GM23338 (cell line): ENCODE measurements at regions not wholly inside any gene's neighbourhood (a gene's known extent, or its start where the extent isn't known, plus 50 kb on each side); places are given as distances from the start of the nearest gene placed in this dataset.

ENCODE experiments used
- EZH2 ChIP-seq: fragments of 200-600 bp; sonication (generic); IDR thresholded peaks from one replicate; pipeline ENCODE4 v1.8.0; 2017; ENCODE audit warnings: antibody characterized with exemption, mild to moderate bottlenecking, low read depth; ENCODE audit not compliant: unreplicated experiment
- TF ChIP-seq, protein P1 (sequence below), 2 experiments: fragments of 200-600 bp in 1 of 2; sonication (generic) in 1 of 2; conservative IDR thresholded peaks; 2 replicates each; pipeline versions ENCODE4 v1.5.1 to v1.6.1; 2016 to 2017; ENCODE audit warnings: antibody characterized with exemption in 2 of 2, low read depth in 2 of 2, mild to moderate bottlenecking in 2 of 2, moderate library complexity in 1 of 2

DNA sequence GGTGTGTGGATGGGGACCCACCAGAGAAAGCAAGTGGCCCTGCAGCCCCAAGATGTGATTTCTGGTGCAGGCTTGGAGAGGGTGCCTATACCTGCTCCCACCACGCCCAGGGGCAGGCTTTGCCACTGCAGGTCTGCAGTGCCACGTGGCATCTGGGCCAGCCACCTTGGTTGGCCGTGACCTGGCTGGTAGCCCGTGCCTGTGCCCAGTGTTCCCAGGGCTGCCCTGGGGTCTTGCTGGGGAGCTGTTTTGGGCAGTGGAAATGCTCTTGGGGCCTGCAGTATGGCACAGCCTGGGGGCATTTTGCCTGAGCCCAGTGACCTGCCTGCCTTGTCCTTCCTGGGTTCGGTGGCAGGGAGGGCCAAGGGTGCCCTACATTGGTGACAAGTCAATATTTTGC is 203.4 kb downstream of the UBE3A start:
- TF ChIP-seq, protein P1, sequence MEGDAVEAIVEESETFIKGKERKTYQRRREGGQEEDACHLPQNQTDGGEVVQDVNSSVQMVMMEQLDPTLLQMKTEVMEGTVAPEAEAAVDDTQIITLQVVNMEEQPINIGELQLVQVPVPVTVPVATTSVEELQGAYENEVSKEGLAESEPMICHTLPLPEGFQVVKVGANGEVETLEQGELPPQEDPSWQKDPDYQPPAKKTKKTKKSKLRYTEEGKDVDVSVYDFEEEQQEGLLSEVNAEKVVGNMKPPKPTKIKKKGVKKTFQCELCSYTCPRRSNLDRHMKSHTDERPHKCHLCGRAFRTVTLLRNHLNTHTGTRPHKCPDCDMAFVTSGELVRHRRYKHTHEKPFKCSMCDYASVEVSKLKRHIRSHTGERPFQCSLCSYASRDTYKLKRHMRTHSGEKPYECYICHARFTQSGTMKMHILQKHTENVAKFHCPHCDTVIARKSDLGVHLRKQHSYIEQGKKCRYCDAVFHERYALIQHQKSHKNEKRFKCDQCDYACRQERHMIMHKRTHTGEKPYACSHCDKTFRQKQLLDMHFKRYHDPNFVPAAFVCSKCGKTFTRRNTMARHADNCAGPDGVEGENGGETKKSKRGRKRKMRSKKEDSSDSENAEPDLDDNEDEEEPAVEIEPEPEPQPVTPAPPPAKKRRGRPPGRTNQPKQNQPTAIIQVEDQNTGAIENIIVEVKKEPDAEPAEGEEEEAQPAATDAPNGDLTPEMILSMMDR (conservative IDR thresholded peaks at IDR 0.05; ENCODE audit: low read depth in 2 of 2), result no peak
- no peak for TF ChIP-seq EZH2
